Neuron (in vitro differentiated cells): ENCODE measurements at regions not wholly inside any gene's neighbourhood (a gene's known extent, or its start where the extent isn't known, plus 50 kb on each side); places are given as distances from the start of the nearest gene placed in this dataset.
"Not testable (repeated sequence)": the region's sequence is repeated elsewhere in the genome, so short reads cannot be mapped to it uniquely, and the experiment has no call there.

Experiments
- H2AFZ ChIP-seq: one replicate; pipeline ENCODE4 v1.6.1; 2013; ENCODE audit warnings: low read depth, mild to moderate bottlenecking, inconsistent platforms, low read length, moderate library complexity
- H3K27me3 ChIP-seq: one replicate; pipeline ENCODE4 v1.6.1; 2013; ENCODE audit warnings: low read length; ENCODE audit not compliant: insufficient read depth
- H3K36me3 ChIP-seq: one replicate; pipeline ENCODE4 v1.6.1; 2013; ENCODE audit warnings: low read length; ENCODE audit not compliant: insufficient read depth
- H3K4me1 ChIP-seq: one replicate; pipeline ENCODE4 v1.6.1; 2013; ENCODE audit warnings: low read length; ENCODE audit not compliant: insufficient read depth
- H3K4me3 ChIP-seq: 2 replicates; pipeline ENCODE4 v1.5.1; 2013; ENCODE audit warnings: mild to moderate bottlenecking, low read length, moderate library complexity
- H3K9me3 ChIP-seq: one replicate; pipeline ENCODE4 v1.6.1; 2013; ENCODE audit warnings: low read length

DNA sequence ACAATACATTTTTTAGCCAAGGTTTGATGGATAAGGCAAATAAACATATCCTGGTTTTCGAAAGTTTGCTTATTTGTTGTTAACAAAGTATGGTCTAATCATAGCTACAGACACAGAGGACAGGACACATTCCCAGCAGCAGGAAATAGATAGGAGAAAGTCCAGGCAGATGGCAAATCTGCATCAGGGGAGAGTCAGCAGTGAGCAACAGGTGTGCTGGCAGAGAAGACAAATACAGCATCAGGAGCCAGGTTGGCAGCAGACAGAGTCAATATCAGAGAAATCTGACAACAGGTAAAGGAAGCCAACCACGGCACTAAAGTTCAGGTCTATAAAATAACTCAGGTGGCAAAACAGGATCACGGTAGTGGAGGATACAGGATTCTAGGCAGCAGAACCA, 210.7 kb upstream of the PTBP2 start:
- H3K9me3 ChIP-seq = no peaks in the 10 kb centered on the region
- no peaks in the 10 kb centered on the region for H3K36me3 ChIP-seq
- no peak overlapping the region for H3K4me3 ChIP-seq
- no peaks in the 10 kb centered on the region for H3K4me1 ChIP-seq
- no peak overlapping the region for H2AFZ ChIP-seq
- no peaks in the 10 kb centered on the region for H3K27me3 ChIP-seq

DNA sequence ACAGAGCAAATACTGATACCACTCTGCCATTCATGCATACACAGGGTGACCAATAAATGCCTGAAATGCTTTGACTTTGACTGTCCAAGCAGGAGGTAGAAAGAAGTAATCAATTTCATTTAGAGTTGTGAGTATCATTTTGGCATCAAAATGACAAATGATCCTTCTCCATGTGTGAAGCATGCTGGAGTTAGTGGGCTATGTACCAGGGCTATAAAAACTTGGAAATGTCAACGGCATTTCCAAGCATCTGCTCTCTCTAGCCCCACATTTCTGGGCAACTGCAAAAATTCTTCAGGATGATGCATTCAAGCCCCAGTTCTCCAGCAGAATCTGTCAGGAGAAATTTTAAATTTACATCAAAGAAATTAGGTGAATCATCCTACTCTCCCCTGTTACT, 208.4 kb upstream of the PTBP2 start:
- Histone ChIP-seq H2AFZ (no peak overlapping the region), H3K36me3 (no peaks in the 10 kb centered on the region), H3K4me3 (no peak overlapping the region), H3K9me3 (no peaks in the 10 kb centered on the region), H3K4me1 (no peaks in the 10 kb centered on the region), H3K27me3 (no peaks in the 10 kb centered on the region)

DNA sequence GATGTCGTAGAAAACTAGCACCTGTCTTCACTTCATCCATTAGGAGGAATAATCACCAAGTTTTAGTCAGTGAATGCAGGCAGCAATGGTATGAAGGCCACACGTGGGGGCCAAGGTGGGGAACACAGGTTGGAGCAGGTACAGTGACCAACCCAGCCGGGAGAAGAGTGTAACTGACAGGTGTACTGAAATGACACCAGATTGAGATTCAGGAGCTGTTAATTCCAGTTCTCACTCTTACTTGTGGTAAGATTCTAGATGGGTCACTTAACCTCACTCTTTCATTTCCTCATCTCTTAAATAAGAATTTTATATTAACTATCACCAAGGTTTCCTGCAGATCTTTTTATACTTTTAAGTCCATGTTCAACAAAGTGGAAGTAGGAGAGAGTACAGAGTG, 206.2 kb upstream of the PTBP2 start:
- peaks cover 9% of the 10 kb centered on the region for H3K4me1 ChIP-seq
- H3K9me3 ChIP-seq = no peaks in the 10 kb centered on the region
- no peaks in the 10 kb centered on the region for H3K36me3 ChIP-seq
- no peak overlapping the region for H3K4me3 ChIP-seq
- H2AFZ ChIP-seq = no peak overlapping the region
- H3K27me3 ChIP-seq = no peaks in the 10 kb centered on the region

DNA sequence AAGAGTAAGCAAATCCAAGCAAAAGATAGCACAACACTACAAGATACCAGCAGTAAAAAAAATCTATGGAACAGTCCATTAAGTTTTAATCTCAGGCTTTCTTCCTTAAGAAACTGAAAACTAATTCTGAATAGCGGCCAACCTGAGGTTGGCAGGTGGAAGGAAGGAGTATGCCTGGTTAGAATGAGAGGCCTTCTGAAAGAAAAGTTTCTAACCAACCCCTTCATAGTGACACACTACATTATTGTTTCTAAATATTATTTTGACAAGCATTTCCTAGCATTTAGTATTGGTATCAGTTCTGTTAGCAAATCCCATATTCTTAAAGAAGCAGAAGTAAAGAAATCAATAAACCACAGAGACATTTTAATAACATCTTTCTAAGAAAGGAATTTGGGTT, 205.7 kb upstream of the PTBP2 start:
- Histone ChIP-seq H3K4me1 (peaks cover 14% of the 10 kb centered on the region), H2AFZ (no peak overlapping the region), H3K4me3 (no peak overlapping the region), H3K9me3 (no peaks in the 10 kb centered on the region), H3K36me3 (no peaks in the 10 kb centered on the region), H3K27me3 (no peaks in the 10 kb centered on the region)

DNA sequence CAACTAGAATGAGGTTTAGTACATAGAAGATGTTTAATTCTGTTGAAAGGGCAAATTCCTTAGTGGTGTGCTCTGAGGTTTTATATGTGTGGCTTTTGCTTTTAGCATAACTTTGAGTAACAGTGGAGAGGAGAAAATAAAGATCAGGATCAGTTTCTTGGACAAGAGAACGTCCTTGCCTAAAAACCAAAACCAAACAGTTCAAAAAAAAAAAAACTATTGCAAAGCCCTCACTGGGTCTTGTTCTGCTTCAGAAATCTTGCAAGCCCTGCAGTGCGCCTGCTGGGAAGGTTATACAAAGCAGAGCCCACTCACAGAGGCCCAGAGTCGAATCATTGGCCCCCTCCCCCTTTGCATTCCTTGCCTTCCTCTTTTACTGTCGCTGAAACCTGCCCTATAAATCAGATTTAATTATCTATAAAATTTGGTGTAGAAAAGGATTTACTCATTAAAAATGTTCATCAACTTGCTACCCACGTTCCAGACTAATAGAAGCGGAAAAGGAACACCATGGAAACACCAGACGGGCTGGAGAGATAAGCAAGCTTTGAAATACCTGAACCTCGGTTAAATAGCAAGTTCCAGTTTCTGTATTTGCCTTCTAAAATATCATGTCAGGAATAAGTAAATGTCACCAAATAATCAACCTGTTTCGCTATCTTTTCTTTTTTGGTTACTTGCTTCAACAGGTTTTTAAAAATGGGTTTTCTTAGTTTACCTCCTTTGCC, 201.6 kb upstream of the PTBP2 start:
- H3K4me1 ChIP-seq = peaks cover 29% of the 10 kb centered on the region
- H3K4me3 ChIP-seq = no peak overlapping the region
- H2AFZ ChIP-seq = peak overlapping the region; percentile 40
- H3K27me3 ChIP-seq = no peaks in the 10 kb centered on the region
- no peaks in the 10 kb centered on the region for H3K9me3 ChIP-seq
- H3K36me3 ChIP-seq = no peaks in the 10 kb centered on the region

DNA sequence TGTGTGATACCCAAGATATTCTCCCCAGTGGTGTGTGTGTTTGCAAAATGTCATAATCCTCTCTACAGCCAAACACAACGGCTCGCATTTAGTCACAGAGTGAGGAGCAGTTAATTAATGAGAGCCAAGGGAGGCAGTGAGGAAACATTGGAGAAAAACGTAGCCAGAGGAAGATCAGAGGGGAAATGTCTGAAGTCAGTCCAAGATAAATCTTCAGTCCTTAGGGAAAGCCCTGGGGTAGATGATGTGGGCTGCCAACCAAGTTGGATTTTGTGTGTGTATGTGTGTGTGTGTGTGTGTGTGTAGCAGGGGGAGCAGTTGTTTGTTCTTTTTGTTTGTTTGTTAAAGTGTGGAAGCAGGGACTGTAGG, 201.0 kb upstream of the PTBP2 start:
- no peak overlapping the region for H3K4me3 ChIP-seq

DNA sequence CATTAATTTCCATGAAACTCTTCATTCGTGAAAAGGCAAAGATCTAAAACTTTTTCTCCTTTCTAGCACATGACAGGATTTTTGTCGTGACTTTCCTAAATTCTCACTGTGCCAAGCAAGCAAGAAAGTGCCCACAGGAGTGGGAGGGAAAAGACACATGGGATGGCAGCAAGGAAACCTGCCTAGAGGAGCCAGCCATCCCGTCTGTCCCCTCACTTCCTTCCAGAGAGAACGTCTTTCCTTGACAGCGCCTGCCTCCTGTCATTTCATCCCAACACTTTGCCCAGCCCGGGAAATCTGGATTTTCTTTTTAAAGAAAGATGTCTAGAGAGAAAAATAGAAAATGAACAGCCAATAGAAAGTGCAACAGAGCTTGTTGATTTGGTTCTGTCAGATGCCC, 200.6 kb upstream of the PTBP2 start:
- Histone ChIP-seq H3K4me3 (no peak overlapping the region), H3K9me3 (no peaks in the 10 kb centered on the region), H2AFZ (peak overlapping the region; percentile 40), H3K36me3 (no peaks in the 10 kb centered on the region), H3K27me3 (no peaks in the 10 kb centered on the region), H3K4me1 (peaks cover 29% of the 10 kb centered on the region)

More for the DNA sequence above, 201.0 kb upstream of the PTBP2 start:
- Histone ChIP-seq H3K4me1 (peaks cover 29% of the 10 kb centered on the region), H3K9me3 (no peaks in the 10 kb centered on the region), H2AFZ (peak overlapping the region; percentile 40), H3K36me3 (no peaks in the 10 kb centered on the region), H3K27me3 (no peaks in the 10 kb centered on the region)

DNA sequence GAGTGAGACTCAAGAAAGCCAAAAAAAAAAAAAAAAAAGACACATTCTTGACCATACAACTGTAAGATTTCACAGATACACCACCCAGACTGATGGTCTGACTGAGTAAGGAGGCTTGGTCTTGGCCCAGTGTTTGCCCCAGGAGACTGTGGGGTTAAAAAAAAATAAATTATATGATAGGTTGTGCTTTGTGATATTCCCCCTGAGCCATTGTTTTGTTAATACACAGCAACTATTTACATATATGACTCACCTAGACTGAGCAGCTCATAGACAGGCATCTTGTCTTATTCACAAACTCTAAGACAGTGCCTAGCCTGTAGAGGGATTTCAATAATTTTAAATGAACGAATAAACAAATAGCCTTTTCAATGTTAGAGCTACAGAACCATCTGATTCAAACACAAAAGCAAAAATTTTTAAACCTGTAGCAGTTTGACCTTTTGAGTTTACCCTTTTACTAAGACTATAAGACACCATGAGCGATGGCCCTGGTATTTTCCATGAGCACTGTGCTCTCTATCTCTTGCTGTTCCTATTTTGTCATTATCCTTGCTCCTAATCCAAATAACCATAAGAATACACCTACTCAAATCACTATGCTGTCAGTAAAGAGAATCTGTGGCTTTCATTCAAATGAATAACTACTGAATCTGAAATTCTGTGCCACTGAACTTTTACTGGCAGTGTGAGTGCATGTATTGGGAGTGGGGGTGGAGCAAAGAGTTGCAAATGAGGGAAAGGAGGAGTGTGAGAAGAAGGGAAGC, 199.4 kb upstream of the PTBP2 start:
- H3K4me3 ChIP-seq = no peak overlapping the region

DNA sequence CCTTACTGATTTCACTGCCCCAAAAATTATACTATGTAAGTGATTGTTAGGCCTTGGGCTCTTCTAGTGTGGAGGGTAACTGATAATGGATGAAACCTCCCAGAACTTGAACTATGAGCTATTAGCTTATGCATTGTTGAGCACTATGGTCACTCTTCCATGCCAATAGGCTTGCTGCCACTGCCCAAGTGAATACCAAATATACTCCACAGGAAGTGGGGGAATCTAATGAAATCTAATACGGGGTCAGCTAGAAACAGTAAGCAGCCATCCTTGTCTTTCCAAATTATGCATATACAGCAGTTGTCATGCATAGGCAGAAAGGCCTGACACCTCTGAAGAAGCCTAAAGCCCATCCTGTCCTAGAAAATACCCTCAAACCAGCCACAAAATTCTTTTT, 198.7 kb upstream of the PTBP2 start:
- peaks cover 29% of the 10 kb centered on the region for H3K4me1 ChIP-seq
- no peaks in the 10 kb centered on the region for H3K36me3 ChIP-seq
- no peak overlapping the region for H3K4me3 ChIP-seq
- H2AFZ ChIP-seq = no peak overlapping the region
- no peaks in the 10 kb centered on the region for H3K9me3 ChIP-seq
- H3K27me3 ChIP-seq = no peaks in the 10 kb centered on the region

More for the DNA sequence above, 199.4 kb upstream of the PTBP2 start:
- no peaks in the 10 kb centered on the region for H3K36me3 ChIP-seq
- H3K9me3 ChIP-seq = no peaks in the 10 kb centered on the region
- peaks cover 29% of the 10 kb centered on the region for H3K4me1 ChIP-seq
- H2AFZ ChIP-seq = no peak overlapping the region
- no peaks in the 10 kb centered on the region for H3K27me3 ChIP-seq

DNA sequence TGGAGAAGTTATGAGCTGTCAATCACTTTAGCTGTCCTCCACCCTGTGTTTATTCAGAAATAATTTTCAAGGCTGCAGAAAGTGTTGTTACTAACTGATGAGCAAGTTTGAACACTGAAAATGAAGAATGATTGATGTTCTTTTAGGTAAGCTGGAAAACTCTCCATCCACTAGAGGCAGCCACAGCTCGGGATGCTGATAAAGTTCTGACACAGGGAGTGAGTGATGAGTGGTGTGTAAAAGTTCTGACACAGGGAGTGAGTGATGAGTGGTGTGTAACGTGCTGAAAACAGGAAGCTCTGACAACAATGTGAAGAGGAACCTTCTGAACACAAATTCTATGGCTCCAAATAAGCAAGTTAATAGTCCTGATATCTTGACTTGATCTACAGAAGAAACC, 197.5 kb upstream of the PTBP2 start:
- Histone ChIP-seq H3K27me3 (no peaks in the 10 kb centered on the region), H3K4me3 (no peak overlapping the region), H3K9me3 (no peaks in the 10 kb centered on the region), H3K4me1 (peaks cover 29% of the 10 kb centered on the region), H3K36me3 (no peaks in the 10 kb centered on the region), H2AFZ (peak overlapping the region; percentile 8)

DNA sequence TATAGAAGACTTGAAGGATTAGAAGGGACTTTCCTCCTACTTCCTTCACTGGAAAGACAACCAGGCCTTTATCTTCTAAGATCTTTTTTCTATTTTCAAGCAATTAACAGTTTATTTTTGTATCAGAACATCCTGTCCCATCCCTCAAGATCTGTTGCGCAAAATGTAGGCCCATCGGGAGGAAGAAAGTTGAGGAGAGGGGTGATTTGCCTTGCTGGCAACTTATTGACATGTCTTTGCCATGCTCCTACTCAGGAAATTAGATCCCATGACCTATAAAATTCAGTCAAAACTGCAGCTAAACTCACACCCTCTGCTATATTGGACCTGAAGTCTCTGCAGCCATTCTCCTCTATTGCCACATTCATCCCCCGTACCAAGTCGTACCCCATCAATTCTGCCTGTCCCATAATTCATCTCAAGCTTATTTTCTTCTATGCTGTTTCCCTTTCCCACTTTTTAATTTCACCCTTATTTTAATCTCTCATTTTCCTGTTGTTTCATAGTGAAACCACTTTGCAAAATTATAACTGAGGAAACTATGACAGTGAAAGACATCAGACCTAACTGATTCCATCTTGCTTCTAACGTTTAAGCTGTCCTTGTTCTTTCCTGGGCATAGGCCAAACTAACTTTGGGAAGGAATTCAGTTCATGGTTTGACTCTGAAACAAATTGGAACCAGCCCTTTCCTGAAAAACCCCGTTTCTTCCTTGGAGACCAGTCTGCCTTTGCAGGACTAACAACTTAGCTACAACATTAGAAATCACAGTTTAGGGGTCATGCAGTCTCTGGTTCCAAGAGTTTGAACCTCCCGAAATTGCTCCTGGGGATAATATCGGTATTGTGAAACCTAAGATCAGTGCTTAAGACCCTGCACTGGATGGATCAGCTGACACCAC, 195.7 kb upstream of the PTBP2 start:
- peaks cover 15% of the 10 kb centered on the region for H3K4me1 ChIP-seq
- peaks cover 2% of the 10 kb centered on the region for H3K9me3 ChIP-seq
- no peaks in the 10 kb centered on the region for H3K27me3 ChIP-seq
- no peak overlapping the region for H2AFZ ChIP-seq
- H3K4me3 ChIP-seq = no peak overlapping the region
- no peaks in the 10 kb centered on the region for H3K36me3 ChIP-seq

DNA sequence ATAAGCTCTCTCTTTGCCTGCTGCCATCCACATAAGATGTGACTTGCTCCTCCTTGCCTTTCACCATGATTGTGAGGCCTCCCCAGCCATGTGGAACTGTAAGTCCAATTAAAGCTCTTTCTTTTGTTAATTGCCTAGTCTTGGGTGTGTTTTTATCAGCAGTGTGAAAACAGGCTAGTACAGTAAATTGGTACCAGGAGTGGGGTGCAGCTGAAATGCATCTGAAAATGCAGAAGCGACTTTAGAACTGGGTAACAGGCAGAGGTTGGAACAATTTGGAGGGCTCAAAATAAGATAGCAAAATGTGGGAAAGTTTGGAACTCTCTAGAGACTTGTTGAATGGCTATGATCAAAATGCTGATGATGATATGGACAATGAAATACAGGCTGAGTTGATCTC, 192.9 kb upstream of the PTBP2 start:
- not testable (repeated sequence) for H3K27me3 ChIP-seq, H2AFZ ChIP-seq, H3K4me3 ChIP-seq, H3K9me3 ChIP-seq, H3K36me3 ChIP-seq, H3K4me1 ChIP-seq

DNA sequence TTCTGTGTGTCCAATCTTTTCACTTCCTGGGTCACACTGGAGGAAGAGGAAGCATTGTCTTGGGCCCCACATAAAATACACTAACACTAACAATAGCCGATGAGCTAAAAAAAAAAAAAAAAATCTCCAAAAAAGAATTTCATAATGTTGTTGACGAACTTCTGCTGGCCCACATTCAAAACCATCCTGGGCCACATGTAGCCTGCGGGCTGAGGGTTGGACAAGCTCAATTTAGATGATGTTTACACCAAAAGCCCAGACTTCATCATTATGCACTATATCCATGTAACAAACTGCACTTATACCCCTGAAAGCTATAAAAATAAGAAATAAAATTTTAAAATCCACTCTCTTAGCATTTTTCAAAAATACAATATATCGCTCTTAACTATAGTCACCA, 187.8 kb upstream of the PTBP2 start:
- H3K27me3 ChIP-seq = no peaks in the 10 kb centered on the region
- peaks cover 8% of the 10 kb centered on the region for H3K4me1 ChIP-seq
- peaks cover 2% of the 10 kb centered on the region for H3K9me3 ChIP-seq
- no peak overlapping the region for H2AFZ ChIP-seq
- no peak overlapping the region for H3K4me3 ChIP-seq
- no peaks in the 10 kb centered on the region for H3K36me3 ChIP-seq
